Caco-2 (cell line): ENCODE measurements at regions not wholly inside any gene's neighbourhood (a gene's known extent, or its start where the extent isn't known, plus 50 kb on each side); places are given as distances from the start of the nearest gene placed in this dataset.

ENCODE experiments used
- BruUV-seq: library from RNA; stranded (reverse); fragments of 400-500 nt; replicated peaks from 2 replicates; lab custom pipeline; 2021; lab: Mats Ljungman, UMichigan
- CTCF ChIA-PET: fragments of 300-600 bp; sonication (Branson Sonifier 250); formaldehyde crosslinking; loops from one replicate; lab custom pipeline; 2022; ENCODE audit warnings: antibody characterized with exemption; lab: Charles Lee
- POLR2A ChIA-PET: fragments of 300-600 bp; sonication (Branson Sonifier 250); formaldehyde crosslinking; loops from one replicate; lab custom pipeline; 2022; ENCODE audit warnings: antibody characterized with exemption; lab: Charles Lee
- DNase-seq, 2 experiments: peaks; one replicate each; pipeline versions ENCODE4 v3.0.0 to v3.0.0-alpha.2; 2020 to 2022
- H3K27me3 ChIP-seq: replicated peaks from 2 replicates; pipeline ENCODE4 v1.6.0; 2011; ENCODE audit warnings: low read length; ENCODE audit not compliant: control insufficient read depth, insufficient read depth
- H3K36me3 ChIP-seq: 2 replicates; pipeline ENCODE4 v1.5.1; 2011; ENCODE audit warnings: low read length; ENCODE audit not compliant: control insufficient read depth, insufficient read depth
- H3K4me1 ChIP-seq: fragments of 250-450 bp; sonication (Bioruptor Pico); 2 replicates; pipeline ENCODE4 v1.5.1; 2020; ENCODE audit warnings: mild to moderate bottlenecking
- H3K4me3 ChIP-seq: 2 replicates; pipeline ENCODE4 v1.5.1; 2011; ENCODE audit warnings: low read depth, mild to moderate bottlenecking, control low read depth, low read length
- H3K9me3 ChIP-seq: fragments of 250-450 bp; sonication (Bioruptor Pico); 2 replicates; pipeline ENCODE4 v1.5.1; 2020; ENCODE audit warnings: mild to moderate bottlenecking, moderate library complexity
- H3K27ac Mint-ChIP-seq: one replicate; pipeline ENCODE4 v1.8.0; 2022; ENCODE audit warnings: mixed read lengths; ENCODE audit not compliant: unreplicated experiment
- H3K27me3 Mint-ChIP-seq: one replicate; pipeline ENCODE4 v1.8.0; 2022; ENCODE audit warnings: mixed read lengths; ENCODE audit not compliant: insufficient read depth, unreplicated experiment
- H3K36me3 Mint-ChIP-seq: one replicate; pipeline ENCODE4 v1.8.0; 2022; ENCODE audit warnings: mild to moderate bottlenecking, mixed read lengths; ENCODE audit not compliant: insufficient read depth, unreplicated experiment
- H3K4me1 Mint-ChIP-seq: one replicate; pipeline ENCODE4 v1.8.0; 2022; ENCODE audit warnings: low read depth, mixed read lengths; ENCODE audit not compliant: unreplicated experiment
- H3K4me3 Mint-ChIP-seq: one replicate; pipeline ENCODE4 v1.8.0; 2022; ENCODE audit warnings: mild to moderate bottlenecking, moderate library complexity, mixed read lengths; ENCODE audit not compliant: unreplicated experiment
- H3K9me3 Mint-ChIP-seq: one replicate; pipeline ENCODE4 v1.8.0; 2022; ENCODE audit warnings: mixed read lengths; ENCODE audit not compliant: unreplicated experiment
- CTCF ChIP-seq, 2 experiments: fragments of 200-600 bp in 1 of 2; IDR thresholded peaks; 1 replicate in 1 of 2; 2 replicates in 1 of 2; pipeline versions ENCODE4 v1.5.1 to v1.8.0; 2011 to 2022; ENCODE audit warnings: antibody characterized with exemption in 1 of 2, control low read depth in 1 of 2, inconsistent platforms in 1 of 2, low read depth in 1 of 2, low read length in 1 of 2, mild to moderate bottlenecking in 1 of 2, moderate library complexity in 1 of 2; ENCODE audit not compliant: insufficient read depth in 1 of 2, severe bottlenecking in 1 of 2, unreplicated experiment in 1 of 2
- intact Hi-C: fragments of 100-400 bp; cut with micrococcal nuclease; formaldehyde crosslinking; loops from one replicate; pipeline ENCODE4 v1.10.0; 2022; ENCODE audit not compliant: unreplicated experiment

DNA sequence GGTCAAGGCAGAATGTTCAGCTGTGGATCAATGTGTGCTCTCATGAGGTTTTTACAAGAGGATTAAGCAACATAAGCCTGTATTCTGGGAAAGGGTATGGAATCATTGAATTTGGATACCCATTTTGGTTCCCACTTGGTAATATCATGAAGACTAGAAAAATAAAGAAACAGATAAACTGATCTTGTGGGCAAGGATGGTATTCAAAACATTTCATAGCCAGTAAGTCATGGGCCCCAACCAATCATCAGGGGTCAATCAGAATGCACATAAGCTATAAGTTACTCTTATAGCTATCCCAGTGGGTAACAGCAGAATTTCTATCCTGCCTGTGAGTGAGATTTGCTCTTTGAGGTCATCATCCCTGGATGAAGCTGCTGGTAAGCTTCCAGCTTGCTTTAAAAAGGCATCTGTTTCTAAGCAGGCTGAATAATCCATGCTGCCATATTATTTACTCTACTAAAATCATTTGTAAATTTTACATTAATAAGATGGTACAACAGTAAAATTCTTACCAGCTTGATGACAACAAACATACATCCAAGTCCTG is 291.2 kb downstream of the RAD51AP2 start:
- no peaks in the 10 kb centered on the region; the same call in 1 of the 2 replicates for H3K27me3 ChIP-seq
- ChIA-PET CTCF (no interaction called here), POLR2A (no interaction called here)
- H3K4me3 ChIP-seq, result no peak overlapping the region
- no peaks in the 10 kb centered on the region for H3K9me3 ChIP-seq
- intact Hi-C loops, result no loop called here
- BruUV-seq, result no TSS peak
- H3K4me3 Mint-ChIP-seq, result no peak overlapping the region
- no peaks in the 10 kb centered on the region for H3K4me1 Mint-ChIP-seq
- H3K27ac Mint-ChIP-seq, result no peak overlapping the region
- no peaks in the 10 kb centered on the region for H3K36me3 ChIP-seq
- no peaks in the 10 kb centered on the region for H3K9me3 Mint-ChIP-seq
- H3K4me1 ChIP-seq, result no peaks in the 10 kb centered on the region
- TF ChIP-seq CTCF (IDR thresholded peaks at IDR 0.05; ENCODE audit: insufficient read depth in 1 of 2, low read depth in 1 of 2, low read length in 1 of 2, severe bottlenecking in 1 of 2, unreplicated experiment in 1 of 2), result no peak
- DNase-seq, result no peak
- peaks cover 11% of the 10 kb centered on the region for H3K27me3 Mint-ChIP-seq
- no peaks in the 10 kb centered on the region for H3K36me3 Mint-ChIP-seq

DNA sequence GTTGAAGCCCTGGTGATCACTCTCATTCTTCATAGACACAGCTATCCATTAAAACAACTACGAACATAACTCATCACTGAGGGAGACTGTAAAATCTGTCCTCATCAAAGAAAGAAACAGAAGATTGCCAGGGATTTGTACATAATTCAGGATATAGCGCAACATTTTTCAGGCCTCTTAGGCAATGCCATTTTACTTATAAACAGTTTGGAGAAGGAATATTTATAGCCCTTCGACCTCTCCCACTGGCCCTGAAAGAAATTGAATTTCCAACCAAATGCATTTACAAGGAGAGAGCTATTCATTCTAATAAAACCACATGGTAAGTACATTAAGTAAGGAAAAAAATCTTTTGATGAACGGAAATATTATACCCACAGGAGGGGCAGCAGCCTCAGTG is 295.0 kb downstream of the RAD51AP2 start:
- POLR2A ChIA-PET, result no interaction called here
- no peak overlapping the region for H3K4me3 Mint-ChIP-seq
- no peaks in the 10 kb centered on the region for H3K27me3 ChIP-seq
- H3K4me1 ChIP-seq, result no peaks in the 10 kb centered on the region
- H3K4me3 ChIP-seq, result no peak overlapping the region
- no peaks in the 10 kb centered on the region for H3K36me3 ChIP-seq
- no peaks in the 10 kb centered on the region for H3K9me3 ChIP-seq
- intact Hi-C loops, result no loop called here
- peaks cover 14% of the 10 kb centered on the region for H3K27me3 Mint-ChIP-seq
- H3K4me1 Mint-ChIP-seq, result no peaks in the 10 kb centered on the region
- H3K36me3 Mint-ChIP-seq, result no peaks in the 10 kb centered on the region
- TF ChIP-seq CTCF (IDR thresholded peaks at IDR 0.05; ENCODE audit: insufficient read depth in 1 of 2, low read depth in 1 of 2, low read length in 1 of 2, severe bottlenecking in 1 of 2, unreplicated experiment in 1 of 2), result no peak
- BruUV-seq, result no TSS peak
- no peaks in the 10 kb centered on the region for H3K9me3 Mint-ChIP-seq
- DNase-seq, result no peak
- CTCF ChIA-PET, result no interaction called here
- no peak overlapping the region for H3K27ac Mint-ChIP-seq

DNA sequence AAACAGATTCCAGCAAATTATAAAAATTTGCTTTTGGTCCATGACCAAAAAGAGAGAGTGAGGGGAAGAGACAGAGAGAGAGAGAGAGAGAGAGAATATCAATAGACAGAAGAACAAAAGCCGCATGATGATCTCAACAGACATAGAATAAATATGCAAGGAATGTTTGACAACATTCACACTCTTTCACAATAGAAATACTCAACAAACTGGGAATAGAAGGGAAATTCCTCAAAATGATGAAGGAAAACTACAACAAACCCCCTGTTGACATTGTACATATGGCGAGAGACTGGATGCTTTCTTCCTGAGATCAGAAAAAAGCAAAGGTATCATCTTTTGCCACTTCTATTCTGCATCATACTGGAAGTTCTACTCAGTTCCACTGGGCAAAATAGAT is 309.7 kb downstream of the RAD51AP2 start:
- no peaks in the 10 kb centered on the region for H3K36me3 Mint-ChIP-seq
- intact Hi-C loops, result no loop called here
- POLR2A ChIA-PET, result no interaction called here
- no peak for TF ChIP-seq CTCF (IDR thresholded peaks at IDR 0.05; ENCODE audit: insufficient read depth in 1 of 2, low read depth in 1 of 2, low read length in 1 of 2, severe bottlenecking in 1 of 2, unreplicated experiment in 1 of 2)
- Histone ChIP-seq H3K9me3 (no peaks in the 10 kb centered on the region), H3K4me3 (no peak overlapping the region), H3K36me3 (no peaks in the 10 kb centered on the region), H3K4me1 (peaks cover 5% of the 10 kb centered on the region; the same call in 1 of the 2 replicates), H3K27me3 (no peaks in the 10 kb centered on the region)
- no peak overlapping the region for H3K27ac Mint-ChIP-seq
- H3K4me1 Mint-ChIP-seq, result peaks cover 6% of the 10 kb centered on the region
- CTCF ChIA-PET, result no interaction called here
- H3K9me3 Mint-ChIP-seq, result no peaks in the 10 kb centered on the region
- DNase-seq, result no peak
- no TSS peak for BruUV-seq
- no peaks in the 10 kb centered on the region for H3K27me3 Mint-ChIP-seq
- no peak overlapping the region for H3K4me3 Mint-ChIP-seq
